ENCODE measurements at regions not wholly inside any gene's neighbourhood (a gene's known extent, or its start where the extent isn't known, plus 50 kb on each side); places are given as distances from the start of the nearest gene placed in this dataset.

GRCh38 chr6:48476257-48476656 is 365.3 kb upstream of the PTCHD4 start:
- peak; percentile 54 for DNase-seq

DNA sequence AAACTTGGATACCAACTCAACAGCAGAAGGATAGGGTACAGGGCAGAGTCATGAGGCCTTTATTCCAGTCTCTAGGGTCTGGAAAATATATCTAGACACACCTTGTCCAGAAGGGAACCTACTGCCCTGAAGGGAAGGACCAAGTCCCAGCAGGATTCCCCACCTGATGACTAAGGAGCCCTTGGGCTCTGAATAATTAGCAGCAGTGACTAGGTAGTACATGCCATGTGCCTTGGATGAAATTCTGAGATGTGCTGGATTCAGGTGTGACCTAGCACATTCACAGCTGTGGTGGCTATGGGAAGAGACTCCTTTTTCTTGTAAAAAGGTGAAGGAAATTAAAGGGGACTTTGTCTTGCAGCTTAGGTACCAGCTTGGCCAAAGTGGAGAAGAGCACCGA is 364.3 kb upstream of the PTCHD4 start:
- no peak for DNase-seq

- DNase-seq, result no peak
Measured at GRCh38 chr6:48474830-48475229, 363.8 kb upstream of the PTCHD4 start.

DNA sequence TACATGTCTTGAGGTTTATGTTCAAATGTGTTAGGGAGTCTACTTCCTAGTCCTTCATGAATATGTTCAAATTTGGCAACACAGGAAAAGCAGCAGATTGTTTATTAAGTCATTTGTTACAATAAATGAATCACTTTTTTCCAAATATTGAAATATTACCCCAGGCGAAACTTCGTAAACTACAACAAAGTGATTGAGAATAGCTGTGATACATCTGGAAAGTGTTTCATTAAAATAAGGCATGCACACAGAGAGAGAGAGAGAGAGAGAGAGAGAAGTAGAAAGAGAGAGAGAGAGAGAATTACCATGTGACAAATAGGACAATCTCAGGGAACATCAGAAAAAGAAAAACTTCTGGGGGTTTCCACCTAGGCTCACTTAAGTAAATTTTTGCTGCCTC is 363.1 kb upstream of the PTCHD4 start:
- DNase-seq, result no peak

DNA sequence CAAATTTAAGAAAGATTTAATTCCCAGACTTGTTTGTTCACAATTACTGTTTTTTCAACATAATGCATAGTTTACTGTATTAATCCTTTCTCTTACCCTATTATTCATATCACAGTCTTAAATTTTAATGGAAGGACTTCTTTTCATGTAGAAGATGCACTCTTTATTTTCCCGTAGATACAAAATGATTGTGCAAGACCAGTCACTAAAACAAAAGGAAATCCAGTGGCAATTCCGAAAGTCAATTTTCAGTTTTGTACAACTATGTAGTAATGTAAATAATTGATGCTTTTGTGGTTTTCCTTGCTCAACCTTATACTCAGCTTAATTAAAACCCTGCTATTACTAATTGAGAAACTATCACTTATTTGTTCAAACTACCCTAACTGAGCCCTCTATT is 361.5 kb upstream of the PTCHD4 start:
- no peak for DNase-seq

- no peak for DNase-seq
Measured at GRCh38 chr6:48472091-48472490, 361.1 kb upstream of the PTCHD4 start.

DNA sequence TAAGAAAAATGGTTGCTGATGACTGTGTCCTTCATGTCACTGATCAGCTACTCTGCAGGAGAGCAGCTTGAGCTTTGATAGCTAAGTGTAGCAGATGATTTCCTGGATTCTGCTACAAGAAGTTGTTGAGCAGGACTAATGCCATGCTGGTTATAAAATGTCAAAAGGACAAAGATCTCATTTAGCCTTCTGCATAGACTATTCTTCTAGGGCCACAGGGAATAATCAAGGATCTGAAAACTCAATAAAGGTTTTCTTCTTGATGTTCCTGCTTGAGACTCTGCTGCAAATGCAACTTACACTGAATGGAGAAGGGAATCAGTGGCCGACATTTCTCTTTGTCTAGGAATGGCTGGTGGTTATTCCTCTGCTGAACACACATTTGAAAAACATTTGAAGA is 360.3 kb upstream of the PTCHD4 start:
- no peak for DNase-seq

- DNase-seq, result peak; percentile 42
Measured at GRCh38 chr6:48449002-48449401, 338.0 kb upstream of the PTCHD4 start.

- DNase-seq, result no peak
Measured at GRCh38 chr6:48447251-48447650, 336.3 kb upstream of the PTCHD4 start.

GRCh38 chr6:48429610-48430009 is 318.6 kb upstream of the PTCHD4 start:
- peak; percentile 18 for DNase-seq

GRCh38 chr6:48429021-48429420 is 318.0 kb upstream of the PTCHD4 start:
- DNase-seq, result peak; percentile 72

GRCh38 chr6:48426636-48427035 is 315.6 kb upstream of the PTCHD4 start:
- no peak for DNase-seq

- DNase-seq, result no peak
Measured at GRCh38 chr6:48423640-48424365, 312.8 kb upstream of the PTCHD4 start.

DNA sequence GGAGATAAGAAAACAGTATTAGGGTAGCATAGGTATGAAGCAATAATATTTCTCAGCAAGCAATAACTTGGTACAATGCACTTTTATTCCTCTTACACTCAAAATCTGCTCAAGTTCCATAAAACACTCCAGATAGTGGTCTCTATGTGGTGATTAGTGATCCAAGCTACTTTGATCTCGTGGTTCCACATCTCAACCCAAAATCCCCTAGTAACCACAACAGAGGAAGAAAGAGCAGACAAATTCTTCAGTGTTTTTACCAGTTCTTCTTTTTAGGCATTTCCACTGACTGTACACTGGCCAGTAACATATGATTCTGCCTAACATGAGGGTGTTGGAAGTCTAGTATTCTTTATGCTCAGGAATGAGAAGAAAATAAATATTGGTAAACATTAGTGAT is 309.0 kb upstream of the PTCHD4 start:
- DNase-seq, result no peak

GRCh38 chr6:48417927-48418326 is 306.9 kb upstream of the PTCHD4 start:
- DNase-seq, result no peak

GRCh38 chr6:48412656-48413055 is 301.7 kb upstream of the PTCHD4 start:
- DNase-seq, result no peak

DNA sequence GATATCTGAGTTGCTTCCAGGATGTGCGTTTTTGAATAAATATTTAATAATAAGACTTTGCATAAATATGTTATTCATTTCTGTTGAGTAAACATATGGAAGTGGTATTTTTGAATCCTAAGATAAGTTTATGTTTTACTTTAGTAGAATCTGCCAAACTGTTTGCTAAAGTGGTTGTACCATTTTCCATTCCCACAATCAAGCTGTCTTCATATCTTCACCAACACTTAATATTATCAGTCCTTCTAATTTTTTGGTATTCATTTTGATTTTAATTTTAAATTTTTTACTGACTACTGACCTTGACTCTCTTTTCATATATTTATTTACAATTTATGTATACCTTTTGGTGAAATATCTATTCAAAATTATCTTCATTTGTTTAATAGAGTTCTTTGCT is 293.9 kb upstream of the PTCHD4 start:
- DNase-seq, result no peak

- no peak for DNase-seq
Measured at GRCh38 chr6:48403587-48403986, 292.6 kb upstream of the PTCHD4 start.

DNA sequence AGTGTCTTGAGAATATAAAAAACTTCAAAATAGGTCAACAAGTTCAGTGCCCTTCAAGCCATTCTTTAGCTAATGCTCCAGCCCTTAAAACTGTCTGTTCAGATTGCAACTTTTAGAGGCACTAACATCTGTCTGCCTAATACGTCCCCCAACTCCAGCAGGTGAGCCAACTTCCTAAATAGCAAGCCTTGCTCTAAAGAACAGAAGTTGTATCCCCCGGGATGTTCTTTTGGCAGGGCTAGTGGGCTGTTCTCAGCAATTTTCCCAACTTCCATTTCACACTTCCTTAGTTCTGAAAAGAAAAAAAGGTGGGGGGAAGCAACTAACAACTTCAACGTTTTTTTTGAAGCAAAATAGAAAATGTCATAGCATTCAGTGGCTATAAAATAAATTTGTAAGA is 290.0 kb upstream of the PTCHD4 start:
- DNase-seq, result no peak

GRCh38 chr6:48397887-48398286 is 286.9 kb upstream of the PTCHD4 start:
- DNase-seq, result no peak

GRCh38 chr6:48389146-48390043 is 278.4 kb upstream of the PTCHD4 start:
- peak; percentile 25 for DNase-seq

DNA sequence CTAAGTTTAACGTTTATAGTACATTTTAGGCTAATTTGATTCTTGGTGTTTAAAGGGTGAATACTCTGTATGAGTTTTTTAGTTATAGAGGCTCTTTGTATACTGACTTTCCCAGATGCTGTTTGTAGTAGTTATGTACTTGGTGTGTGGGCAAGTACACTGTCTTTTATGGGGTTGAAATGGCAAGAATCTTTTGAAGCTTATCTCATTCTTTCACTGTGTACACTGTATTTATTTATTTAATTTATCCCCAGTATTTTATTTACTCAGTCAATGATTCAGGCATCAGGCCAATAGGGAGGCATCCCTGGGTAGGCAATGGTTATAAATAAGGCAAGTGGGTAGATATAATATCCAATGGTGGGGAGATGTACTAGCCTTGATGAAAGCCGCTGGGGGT is 277.0 kb upstream of the PTCHD4 start:
- peak; percentile 26 for DNase-seq

- peak; percentile 54 for DNase-seq
Measured at GRCh38 chr6:48378884-48379407, 267.9 kb upstream of the PTCHD4 start.

- DNase-seq, result no peak
Measured at GRCh38 chr6:48377115-48377514, 266.1 kb upstream of the PTCHD4 start.
